GM23338 (cell line): ENCODE measurements at regions not wholly inside any gene's neighbourhood (a gene's known extent, or its start where the extent isn't known, plus 50 kb on each side); places are given as distances from the start of the nearest gene placed in this dataset.

Source experiments
- ATAC-seq: fragments of 200-7000 bp; cut with Tn5 transposase; 3 replicates; pipeline ENCODE4 v1.9.1; 2020
- DNase-seq: peaks from one replicate; pipeline ENCODE4 v3.0.0-alpha.2; 2015; ENCODE audit warnings: low spot score
- H2AFZ ChIP-seq: fragments of 200-600 bp; sonication (generic); 2 replicates; pipeline ENCODE4 v1.8.0; 2016; ENCODE audit warnings: antibody characterized with exemption, mild to moderate bottlenecking, moderate library complexity
- H3F3A ChIP-seq: fragments of 200-600 bp; sonication (generic); replicated peaks from 2 replicates; pipeline ENCODE4 v1.8.0; 2017; ENCODE audit warnings: antibody characterized with exemption, mixed run types, low read depth
- H3K27ac ChIP-seq: fragments of 200-600 bp; sonication (generic); 2 replicates; pipeline ENCODE4 v1.6.1; 2016; ENCODE audit warnings: low read depth
- H3K27me3 ChIP-seq: fragments of 200-600 bp; sonication (generic); 2 replicates; pipeline ENCODE4 v1.8.0; 2016; ENCODE audit warnings: mild to moderate bottlenecking, mixed run types, moderate library complexity; ENCODE audit not compliant: insufficient read depth
- H3K36me3 ChIP-seq: fragments of 200-600 bp; sonication (generic); 2 replicates; pipeline ENCODE4 v1.8.0; 2016; ENCODE audit warnings: mild to moderate bottlenecking; ENCODE audit not compliant: insufficient read depth
- H3K4me1 ChIP-seq: fragments of 200-600 bp; sonication (generic); 2 replicates; pipeline ENCODE4 v1.8.0; 2016; ENCODE audit warnings: mild to moderate bottlenecking, moderate library complexity; ENCODE audit not compliant: insufficient read depth
- H3K4me2 ChIP-seq: fragments of 200-600 bp; sonication (generic); 2 replicates; pipeline ENCODE4 v1.7.1; 2017; ENCODE audit warnings: mixed run types
- H3K4me3 ChIP-seq: fragments of 200-600 bp; sonication (generic); 2 replicates; pipeline ENCODE4 v1.6.1; 2016; ENCODE audit warnings: mixed run types
- H3K79me2 ChIP-seq: fragments of 200-600 bp; sonication (generic); replicated peaks from 2 replicates; pipeline ENCODE4 v1.8.0; 2017; ENCODE audit warnings: mild to moderate bottlenecking; ENCODE audit not compliant: insufficient read depth
- H3K9me2 ChIP-seq: fragments of 200-600 bp; sonication (generic); 2 replicates; pipeline ENCODE4 v1.8.0; 2017; ENCODE audit not compliant: insufficient read depth
- H4K20me1 ChIP-seq: fragments of 200-600 bp; sonication (generic); replicated peaks from 2 replicates; pipeline ENCODE4 v1.8.0; 2017; ENCODE audit warnings: mild to moderate bottlenecking; ENCODE audit not compliant: insufficient read depth
- H3K27ac Mint-ChIP-seq: 2 replicates; pipeline ENCODE4 v1.8.0; 2020; ENCODE audit warnings: inconsistent platforms, mild to moderate bottlenecking, moderate library complexity, mixed read lengths
- H3K27me3 Mint-ChIP-seq: 3 replicates; pipeline ENCODE4 v1.8.0; 2022; ENCODE audit warnings: low read depth, mild to moderate bottlenecking, moderate library complexity, mixed read lengths, inconsistent platforms; ENCODE audit not compliant: insufficient read depth, poor library complexity
- H3K36me3 Mint-ChIP-seq: 3 replicates; pipeline ENCODE4 v1.8.0; 2021; ENCODE audit warnings: low read depth, mild to moderate bottlenecking, inconsistent platforms, moderate library complexity, mixed read lengths
- H3K4me1 Mint-ChIP-seq: 3 replicates; pipeline ENCODE4 v1.8.0; 2020; ENCODE audit warnings: mild to moderate bottlenecking, inconsistent platforms, mixed read lengths
- H3K4me3 Mint-ChIP-seq: 3 replicates; pipeline ENCODE4 v1.8.0; 2021; ENCODE audit warnings: moderate library complexity, mild to moderate bottlenecking, inconsistent platforms, mixed read lengths
- H3K9me3 Mint-ChIP-seq: 3 replicates; pipeline ENCODE4 v1.8.0; 2020; ENCODE audit warnings: moderate library complexity, mild to moderate bottlenecking, inconsistent platforms, mixed read lengths
- JUNB ChIP-seq: IDR thresholded peaks from one replicate; pipeline ENCODE4 v1.6.1; 2016; ENCODE audit warnings: antibody characterized with exemption; ENCODE audit not compliant: unreplicated experiment
- POLR2AphosphoS5 ChIP-seq: IDR thresholded peaks from 2 replicates; pipeline ENCODE4 v1.6.1; 2016; ENCODE audit warnings: antibody characterized with exemption, low read depth
- STAT1 ChIP-seq: IDR thresholded peaks from one replicate; pipeline ENCODE4 v1.6.1; 2016; ENCODE audit warnings: antibody characterized with exemption; ENCODE audit not compliant: unreplicated experiment
- ZNF114 ChIP-seq: fragments of 250-450 bp; sonication (Bioruptor Pico); IDR thresholded peaks from 2 replicates; pipeline ENCODE4 v1.5.0; 2020; ENCODE audit warnings: mild to moderate bottlenecking, moderate library complexity
- ZNF331 ChIP-seq: fragments of 250-450 bp; sonication (Bioruptor Pico); IDR thresholded peaks from 2 replicates; pipeline ENCODE4 v1.5.0; 2020; ENCODE audit warnings: low read depth, mild to moderate bottlenecking, moderate library complexity
- TF ChIP-seq, protein P1 (sequence below): fragments of 250-450 bp; sonication (Bioruptor Pico); IDR thresholded peaks from 2 replicates; pipeline ENCODE4 v1.5.0; 2020; ENCODE audit warnings: mild to moderate bottlenecking, moderate library complexity
- TF ChIP-seq, protein P2 (sequence below): IDR thresholded peaks from one replicate; pipeline ENCODE4 v1.6.1; 2018; ENCODE audit warnings: antibody characterized with exemption; ENCODE audit not compliant: unreplicated experiment

DNA sequence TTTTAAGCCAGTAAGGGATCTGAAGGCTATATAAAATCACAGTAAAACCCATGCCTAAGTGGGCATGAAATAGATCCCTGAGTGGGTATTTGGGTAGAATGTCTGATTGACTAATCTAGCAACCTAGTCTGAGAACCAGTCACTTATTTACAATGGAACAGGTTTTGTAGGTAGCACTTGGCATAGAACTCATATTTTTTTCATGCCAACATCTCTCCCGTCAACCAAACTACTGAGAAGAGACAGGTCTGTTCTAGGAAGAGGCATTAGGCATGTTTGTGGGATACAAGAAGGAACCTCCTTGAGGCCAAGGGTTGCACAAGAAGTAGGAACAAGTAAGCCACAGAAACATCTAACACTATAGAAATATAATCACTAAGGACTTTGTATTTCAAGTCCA lies 840.4 kb upstream of the TENM4 start (continued):
- TF ChIP-seq, protein P1, sequence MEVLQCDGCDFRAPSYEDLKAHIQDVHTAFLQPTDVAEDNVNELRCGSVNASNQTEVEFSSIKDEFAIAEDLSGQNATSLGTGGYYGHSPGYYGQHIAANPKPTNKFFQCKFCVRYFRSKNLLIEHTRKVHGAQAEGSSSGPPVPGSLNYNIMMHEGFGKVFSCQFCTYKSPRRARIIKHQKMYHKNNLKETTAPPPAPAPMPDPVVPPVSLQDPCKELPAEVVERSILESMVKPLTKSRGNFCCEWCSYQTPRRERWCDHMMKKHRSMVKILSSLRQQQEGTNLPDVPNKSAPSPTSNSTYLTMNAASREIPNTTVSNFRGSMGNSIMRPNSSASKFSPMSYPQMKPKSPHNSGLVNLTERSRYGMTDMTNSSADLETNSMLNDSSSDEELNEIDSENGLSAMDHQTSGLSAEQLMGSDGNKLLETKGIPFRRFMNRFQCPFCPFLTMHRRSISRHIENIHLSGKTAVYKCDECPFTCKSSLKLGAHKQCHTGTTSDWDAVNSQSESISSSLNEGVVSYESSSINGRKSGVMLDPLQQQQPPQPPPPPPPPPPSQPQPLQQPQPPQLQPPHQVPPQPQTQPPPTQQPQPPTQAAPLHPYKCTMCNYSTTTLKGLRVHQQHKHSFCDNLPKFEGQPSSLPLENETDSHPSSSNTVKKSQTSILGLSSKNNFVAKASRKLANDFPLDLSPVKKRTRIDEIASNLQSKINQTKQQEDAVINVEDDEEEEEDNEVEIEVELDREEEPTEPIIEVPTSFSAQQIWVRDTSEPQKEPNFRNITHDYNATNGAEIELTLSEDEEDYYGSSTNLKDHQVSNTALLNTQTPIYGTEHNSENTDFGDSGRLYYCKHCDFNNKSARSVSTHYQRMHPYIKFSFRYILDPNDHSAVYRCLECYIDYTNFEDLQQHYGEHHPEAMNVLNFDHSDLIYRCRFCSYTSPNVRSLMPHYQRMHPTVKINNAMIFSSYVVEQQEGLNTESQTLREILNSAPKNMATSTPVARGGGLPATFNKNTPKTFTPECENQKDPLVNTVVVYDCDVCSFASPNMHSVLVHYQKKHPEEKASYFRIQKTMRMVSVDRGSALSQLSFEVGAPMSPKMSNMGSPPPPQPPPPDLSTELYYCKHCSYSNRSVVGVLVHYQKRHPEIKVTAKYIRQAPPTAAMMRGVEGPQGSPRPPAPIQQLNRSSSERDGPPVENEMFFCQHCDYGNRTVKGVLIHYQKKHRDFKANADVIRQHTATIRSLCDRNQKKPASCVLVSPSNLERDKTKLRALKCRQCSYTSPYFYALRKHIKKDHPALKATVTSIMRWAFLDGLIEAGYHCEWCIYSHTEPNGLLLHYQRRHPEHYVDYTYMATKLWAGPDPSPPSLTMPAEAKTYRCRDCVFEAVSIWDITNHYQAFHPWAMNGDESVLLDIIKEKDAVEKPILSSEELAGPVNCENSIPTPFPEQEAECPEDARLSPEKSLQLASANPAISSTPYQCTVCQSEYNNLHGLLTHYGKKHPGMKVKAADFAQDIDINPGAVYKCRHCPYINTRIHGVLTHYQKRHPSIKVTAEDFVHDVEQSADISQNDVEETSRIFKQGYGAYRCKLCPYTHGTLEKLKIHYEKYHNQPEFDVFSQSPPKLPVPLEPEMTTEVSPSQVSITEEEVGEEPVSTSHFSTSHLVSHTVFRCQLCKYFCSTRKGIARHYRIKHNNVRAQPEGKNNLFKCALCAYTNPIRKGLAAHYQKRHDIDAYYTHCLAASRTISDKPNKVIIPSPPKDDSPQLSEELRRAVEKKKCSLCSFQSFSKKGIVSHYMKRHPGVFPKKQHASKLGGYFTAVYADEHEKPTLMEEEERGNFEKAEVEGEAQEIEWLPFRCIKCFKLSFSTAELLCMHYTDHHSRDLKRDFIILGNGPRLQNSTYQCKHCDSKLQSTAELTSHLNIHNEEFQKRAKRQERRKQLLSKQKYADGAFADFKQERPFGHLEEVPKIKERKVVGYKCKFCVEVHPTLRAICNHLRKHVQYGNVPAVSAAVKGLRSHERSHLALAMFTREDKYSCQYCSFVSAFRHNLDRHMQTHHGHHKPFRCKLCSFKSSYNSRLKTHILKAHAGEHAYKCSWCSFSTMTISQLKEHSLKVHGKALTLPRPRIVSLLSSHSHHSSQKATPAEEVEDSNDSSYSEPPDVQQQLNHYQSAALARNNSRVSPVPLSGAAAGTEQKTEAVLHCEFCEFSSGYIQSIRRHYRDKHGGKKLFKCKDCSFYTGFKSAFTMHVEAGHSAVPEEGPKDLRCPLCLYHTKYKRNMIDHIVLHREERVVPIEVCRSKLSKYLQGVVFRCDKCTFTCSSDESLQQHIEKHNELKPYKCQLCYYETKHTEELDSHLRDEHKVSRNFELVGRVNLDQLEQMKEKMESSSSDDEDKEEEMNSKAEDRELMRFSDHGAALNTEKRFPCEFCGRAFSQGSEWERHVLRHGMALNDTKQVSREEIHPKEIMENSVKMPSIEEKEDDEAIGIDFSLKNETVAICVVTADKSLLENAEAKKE (CRISPR knock-in tag): no peak
- TF ChIP-seq JUNB: no peak
- TF ChIP-seq, protein P2, sequence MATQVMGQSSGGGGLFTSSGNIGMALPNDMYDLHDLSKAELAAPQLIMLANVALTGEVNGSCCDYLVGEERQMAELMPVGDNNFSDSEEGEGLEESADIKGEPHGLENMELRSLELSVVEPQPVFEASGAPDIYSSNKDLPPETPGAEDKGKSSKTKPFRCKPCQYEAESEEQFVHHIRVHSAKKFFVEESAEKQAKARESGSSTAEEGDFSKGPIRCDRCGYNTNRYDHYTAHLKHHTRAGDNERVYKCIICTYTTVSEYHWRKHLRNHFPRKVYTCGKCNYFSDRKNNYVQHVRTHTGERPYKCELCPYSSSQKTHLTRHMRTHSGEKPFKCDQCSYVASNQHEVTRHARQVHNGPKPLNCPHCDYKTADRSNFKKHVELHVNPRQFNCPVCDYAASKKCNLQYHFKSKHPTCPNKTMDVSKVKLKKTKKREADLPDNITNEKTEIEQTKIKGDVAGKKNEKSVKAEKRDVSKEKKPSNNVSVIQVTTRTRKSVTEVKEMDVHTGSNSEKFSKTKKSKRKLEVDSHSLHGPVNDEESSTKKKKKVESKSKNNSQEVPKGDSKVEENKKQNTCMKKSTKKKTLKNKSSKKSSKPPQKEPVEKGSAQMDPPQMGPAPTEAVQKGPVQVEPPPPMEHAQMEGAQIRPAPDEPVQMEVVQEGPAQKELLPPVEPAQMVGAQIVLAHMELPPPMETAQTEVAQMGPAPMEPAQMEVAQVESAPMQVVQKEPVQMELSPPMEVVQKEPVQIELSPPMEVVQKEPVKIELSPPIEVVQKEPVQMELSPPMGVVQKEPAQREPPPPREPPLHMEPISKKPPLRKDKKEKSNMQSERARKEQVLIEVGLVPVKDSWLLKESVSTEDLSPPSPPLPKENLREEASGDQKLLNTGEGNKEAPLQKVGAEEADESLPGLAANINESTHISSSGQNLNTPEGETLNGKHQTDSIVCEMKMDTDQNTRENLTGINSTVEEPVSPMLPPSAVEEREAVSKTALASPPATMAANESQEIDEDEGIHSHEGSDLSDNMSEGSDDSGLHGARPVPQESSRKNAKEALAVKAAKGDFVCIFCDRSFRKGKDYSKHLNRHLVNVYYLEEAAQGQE: no peak
- TF ChIP-seq ZNF114 (CRISPR knock-in tag): no peak
- no peak for TF ChIP-seq STAT1

DNA sequence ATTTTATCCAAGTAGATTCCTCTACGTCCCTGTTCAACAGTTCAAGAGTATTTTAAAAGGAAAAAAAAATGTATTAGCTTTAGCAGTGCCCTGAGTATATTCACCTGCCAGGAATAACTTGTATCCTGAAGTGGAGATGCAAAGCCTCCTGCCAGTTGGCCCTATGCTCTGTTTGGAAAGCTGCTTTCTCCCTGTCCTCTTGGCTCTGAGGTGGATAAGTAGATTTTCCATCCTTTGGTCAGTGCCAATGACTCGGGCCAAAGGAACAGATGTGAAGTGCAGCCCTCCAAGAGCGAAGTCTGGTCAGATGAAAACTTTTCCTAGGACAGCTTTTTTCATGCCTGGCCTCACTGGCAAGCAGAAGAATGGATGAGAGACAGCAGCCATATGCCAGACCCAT lies 839.9 kb upstream of the TENM4 start:
- ATAC-seq: no peak
- no peak overlapping the region for H3K27ac Mint-ChIP-seq
- Histone ChIP-seq H3K27me3 (no peaks in the 10 kb centered on the region), H3K4me3 (no peak overlapping the region), H3K9me2 (no peaks in the 10 kb centered on the region), H3K4me2 (no peak overlapping the region), H3F3A (no peaks in the 10 kb centered on the region), H3K4me1 (no peaks in the 10 kb centered on the region), H2AFZ (no peak overlapping the region; the same call in 1 of the 2 replicates), H3K27ac (no peak overlapping the region), H4K20me1 (no peaks in the 10 kb centered on the region), H3K36me3 (no peaks in the 10 kb centered on the region), H3K79me2 (no peaks in the 10 kb centered on the region)
- no peaks in the 10 kb centered on the region for H3K27me3 Mint-ChIP-seq
- no peak for DNase-seq
- H3K4me3 Mint-ChIP-seq: no peak overlapping the region
- no peaks in the 10 kb centered on the region for H3K4me1 Mint-ChIP-seq
- no peaks in the 10 kb centered on the region for H3K9me3 Mint-ChIP-seq
- H3K36me3 Mint-ChIP-seq: no peaks in the 10 kb centered on the region
- TF ChIP-seq POLR2AphosphoS5 (no peak), ZNF331 (no peak)
- TF ChIP-seq, protein P1 (CRISPR knock-in tag): no peak
